Body of pancreas (tissue), 4 donors: ENCODE measurements at regions not wholly inside any gene's neighbourhood (a gene's known extent, or its start where the extent isn't known, plus 50 kb on each side); places are given as distances from the start of the nearest gene placed in this dataset.

ENCODE experiments used
- ATAC-seq: fragments of 150-250 bp; one replicate; pipeline ENCODE4 v1.9.1; 2016
- DNase-seq, 4 donors: peaks; one replicate each; pipeline ENCODE4 v3.0.0-alpha.2; 2019
- H3K27ac ChIP-seq, 4 donors: fragments of 200-600 bp; sonication (generic); 1 replicate in 3 of 4; 2 replicates in 1 of 4; pipeline versions ENCODE4 v1.5.1 to v1.6.1; 2016 to 2019; ENCODE audit warnings: mild to moderate bottlenecking in 1 of 4, mixed read lengths in 1 of 4, moderate library complexity in 1 of 4
- H3K27me3 ChIP-seq, 2 donors: fragments of 200-600 bp; sonication (generic); one replicate each; pipeline ENCODE4 v1.6.0; 2016; ENCODE audit warnings: mild to moderate bottlenecking in 1 of 2
- H3K36me3 ChIP-seq, 2 donors: fragments of 200-600 bp; sonication (generic); replicated peaks in 1 of 2; 2 replicates each; pipeline ENCODE4 v1.5.1; 2016; ENCODE audit warnings: low read depth in 2 of 2; ENCODE audit not compliant: insufficient read depth in 1 of 2
- H3K4me1 ChIP-seq: fragments of 200-600 bp; sonication (generic); one replicate; pipeline ENCODE4 v1.6.0; 2016
- H3K4me3 ChIP-seq, 2 donors: fragments of 200-600 bp; sonication (generic); 1 replicate in 1 of 2; 2 replicates in 1 of 2; pipeline ENCODE4 v1.5.1; 2016 to 2019
- H3K9me3 ChIP-seq, 3 donors: fragments of 200-600 bp; sonication (generic); 1 replicate in 2 of 3; 2 replicates in 1 of 3; pipeline ENCODE4 v1.5.1; 2016
- CTCF ChIP-seq, 7 experiments: fragments of 450-650 bp in 4 of 7; fragments of 200-600 bp in 3 of 7; sonication (generic) in 3 of 7; IDR thresholded peaks; one replicate each; pipeline ENCODE4 v1.5.1; 2016 to 2019; ENCODE audit warnings: antibody characterized with exemption in 7 of 7
- POLR2A ChIP-seq, 3 donors: fragments of 450-650 bp; IDR thresholded peaks; one replicate each; pipeline ENCODE4 v1.6.1; 2016; ENCODE audit warnings: antibody characterized with exemption in 3 of 3, mild to moderate bottlenecking in 2 of 3
- WGBS, 2 donors: methylation state at CpG; one replicate each; pipeline ENCODE4 v1.1.5; 2017; 5-methylcytosine and 5-hydroxymethylcytosine counted together
- intact Hi-C: fragments of 100-400 bp; cut with DNase I; formaldehyde crosslinking; loops from one replicate; pipeline ENCODE4 v1.15.1; 2023

- TF ChIP-seq CTCF (IDR thresholded peaks at IDR 0.05), result no peak
- no peak for TF ChIP-seq POLR2A (IDR thresholded peaks at IDR 0.05)
- no peaks in the 10 kb centered on the region for H3K36me3 ChIP-seq
- intact Hi-C loops, result no loop called here
- 75 to 79% methylated on average over 5 of the region's 5 CpGs for WGBS, 2 donors
- ATAC-seq (no peak), DNase-seq (no peak)
- H3K9me3 ChIP-seq, result peaks cover 0 to 8% (median 0%) of the 10 kb centered on the region in 3 donors
- no peak overlapping the region for H3K4me3 ChIP-seq
- H3K4me1 ChIP-seq, result no peaks in the 10 kb centered on the region
- H3K27ac ChIP-seq, result no peak overlapping the region
- no peaks in the 10 kb centered on the region for H3K27me3 ChIP-seq
Measured at GRCh38 chr3:147471741-147472140, 62.6 kb downstream of the ZIC1 start.

- Histone ChIP-seq H3K4me3 (no peak overlapping the region), H3K4me1 (no peaks in the 10 kb centered on the region), H3K9me3 (peaks cover 0 to 8% (median 0%) of the 10 kb centered on the region in 3 donors), H3K36me3 (no peaks in the 10 kb centered on the region), H3K27me3 (no peaks in the 10 kb centered on the region), H3K27ac (no peak overlapping the region)
- ATAC-seq, result no peak
- DNase-seq, result no peak
- intact Hi-C loops, result no loop called here
- no peak for TF ChIP-seq POLR2A (IDR thresholded peaks at IDR 0.05)
- no peak for TF ChIP-seq CTCF (IDR thresholded peaks at IDR 0.05)
- WGBS, 2 donors, result 68 to 80% methylated on average over 1 of the region's 1 CpG
Measured at GRCh38 chr3:147472846-147473245, 63.7 kb downstream of the ZIC1 start.

DNA sequence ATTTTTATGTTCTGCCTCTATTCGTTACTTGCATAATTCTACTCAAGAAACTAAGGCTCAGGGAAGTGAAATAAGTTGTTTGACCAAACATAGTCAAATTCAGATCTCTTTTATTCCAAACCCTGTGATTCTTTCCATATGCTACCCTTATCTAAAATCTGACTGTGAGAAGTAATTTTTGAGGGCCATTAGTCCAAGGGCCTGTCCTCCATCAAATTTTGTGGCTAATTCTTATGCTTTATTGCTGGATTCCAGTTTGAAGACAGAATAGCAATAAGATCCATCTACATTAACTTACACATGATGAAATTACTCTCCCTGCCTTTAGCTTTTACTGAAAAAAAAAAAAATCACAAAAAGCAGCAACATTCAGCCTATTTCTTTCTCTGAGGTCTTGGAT lies 74.0 kb downstream of the ZIC1 start:
- 50 to 65% methylated on average over 1 of the region's 1 CpG for WGBS, 2 donors
- no peaks in the 10 kb centered on the region for H3K36me3 ChIP-seq
- ATAC-seq, result no peak
- no peak overlapping the region for H3K4me3 ChIP-seq
- H3K27ac ChIP-seq, result no peak overlapping the region
- H3K4me1 ChIP-seq, result no peaks in the 10 kb centered on the region
- DNase-seq, result no peak
- intact Hi-C loops, result no loop called here
- no peak for TF ChIP-seq CTCF (IDR thresholded peaks at IDR 0.05)
- TF ChIP-seq POLR2A (IDR thresholded peaks at IDR 0.05), result no peak
- no peaks in the 10 kb centered on the region for H3K9me3 ChIP-seq
- H3K27me3 ChIP-seq, result no peaks in the 10 kb centered on the region

GRCh38 chr3:147483578-147483977 lies 74.4 kb downstream of the ZIC1 start:
- Histone ChIP-seq H3K4me3 (no peak overlapping the region), H3K27ac (no peak overlapping the region), H3K4me1 (no peaks in the 10 kb centered on the region), H3K36me3 (no peaks in the 10 kb centered on the region), H3K9me3 (no peaks in the 10 kb centered on the region), H3K27me3 (no peaks in the 10 kb centered on the region)
- DNase-seq (no peak), ATAC-seq (no peak)
- intact Hi-C loops, result no loop called here
- TF ChIP-seq CTCF (IDR thresholded peaks at IDR 0.05) (no peak), POLR2A (IDR thresholded peaks at IDR 0.05) (no peak)
- 32 to 46% methylated on average over 1 of the region's 1 CpG for WGBS, 2 donors

DNA sequence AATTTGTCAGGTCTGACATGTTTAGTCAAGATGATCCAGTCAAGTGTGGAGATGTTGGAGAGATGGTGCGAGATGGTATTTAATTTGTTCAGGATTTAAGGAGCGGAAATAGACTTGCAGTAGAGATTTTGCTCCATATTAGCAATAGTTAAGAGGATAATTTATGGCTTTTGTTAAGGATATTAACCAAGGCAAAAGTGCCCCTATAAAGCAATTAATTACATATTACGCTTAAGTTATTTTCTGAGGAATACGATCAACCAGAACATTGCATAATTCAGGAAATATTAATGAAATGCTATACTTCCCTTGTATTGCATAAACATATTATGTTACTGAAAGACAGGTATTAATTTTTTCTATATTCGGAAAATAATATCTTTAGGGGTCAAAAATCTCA lies 83.9 kb downstream of the ZIC1 start:
- H3K36me3 ChIP-seq, result no peaks in the 10 kb centered on the region
- 79 to 87% methylated on average over 5 of the region's 5 CpGs for WGBS, 2 donors
- no peaks in the 10 kb centered on the region for H3K27me3 ChIP-seq
- no peaks in the 10 kb centered on the region for H3K4me1 ChIP-seq
- H3K9me3 ChIP-seq, result no peaks in the 10 kb centered on the region
- ATAC-seq (no peak), DNase-seq (no peak)
- intact Hi-C loops, result no loop called here
- no peak overlapping the region for H3K4me3 ChIP-seq
- TF ChIP-seq CTCF (IDR thresholded peaks at IDR 0.05) (no peak), POLR2A (IDR thresholded peaks at IDR 0.05) (no peak)
- no peak overlapping the region for H3K27ac ChIP-seq
